ENCODE measurements at regions not wholly inside any gene's neighbourhood (a gene's known extent, or its start where the extent isn't known, plus 50 kb on each side); places are given as distances from the start of the nearest gene placed in this dataset.

GRCh38 chr11:134652586-134653255 lies 240.7 kb upstream of the B3GAT1 start:
- no peak for TF ChIP-seq ZFP3 (CRISPR knock-in tag; IDR thresholded peaks at IDR 0.05)
- TF ChIP-seq PATZ1 (CRISPR knock-in tag; IDR thresholded peaks at IDR 0.05; ENCODE audit: borderline replicate concordance), result no peak
- TF ChIP-seq RARB (CRISPR knock-in tag; IDR thresholded peaks at IDR 0.05), result no peak
- TF ChIP-seq PPARA (CRISPR knock-in tag; IDR thresholded peaks at IDR 0.05; ENCODE audit: borderline replicate concordance), result no peak
- TF ChIP-seq OSR1 (CRISPR knock-in tag; IDR thresholded peaks at IDR 0.05), result no peak
- TF ChIP-seq CREB5 (CRISPR knock-in tag; IDR thresholded peaks at IDR 0.05; ENCODE audit: low read depth), result no peak
- no peak for TF ChIP-seq ZNF70 (CRISPR knock-in tag; IDR thresholded peaks at IDR 0.05)
- TF ChIP-seq ZC3H10 (CRISPR knock-in tag; IDR thresholded peaks at IDR 0.05), result no peak
